Pancreas (tissue), 10 donors: ENCODE measurements at regions not wholly inside any gene's neighbourhood (a gene's known extent, or its start where the extent isn't known, plus 50 kb on each side); places are given as distances from the start of the nearest gene placed in this dataset.
"Not testable (repeated sequence)": the region's sequence is repeated elsewhere in the genome, so short reads cannot be mapped to it uniquely, and the experiment has no call there.

Source experiments
- ATAC-seq, 4 donors: fragments of 200-7000 bp; cut with Tn5 transposase; one replicate each; pipeline versions ENCODE4 v1.8.0 to v1.9.1; 2020; ENCODE audit warnings: mild to moderate bottlenecking in 4 of 4, moderate library complexity in 4 of 4
- DNase-seq, 6 donors: peaks; one replicate each; pipeline ENCODE4 v3.0.0-alpha.2; 2020
- FAIRE-seq: peaks from 2 replicates; lab custom pipeline; 2012; peaks lifted over from hg19 to GRCh38; lab: Jason Lieb, UNC
- H3K27ac ChIP-seq, 4 donors: fragments of 200-600 bp; sonication (generic); 1 replicate in 3 of 4; 2 replicates in 1 of 4; pipeline versions ENCODE4 v1.5.0 to v1.8.0; 2020
- H3K27me3 ChIP-seq, 4 donors: fragments of 200-600 bp; one replicate each; pipeline ENCODE4 v1.8.0; 2021
- H3K36me3 ChIP-seq, 3 donors: fragments of 200-600 bp; sonication (generic) in 1 of 3; one replicate each; pipeline versions ENCODE4 v1.5.0 to v1.8.0; 2020 to 2021
- H3K4me1 ChIP-seq, 3 donors: fragments of 200-600 bp; one replicate each; pipeline ENCODE4 v1.8.0; 2021
- H3K4me3 ChIP-seq, 4 donors: fragments of 200-600 bp; sonication (generic) in 2 of 4; one replicate each; pipeline versions ENCODE4 v1.5.0 to v1.8.0; 2020 to 2021
- H3K9me3 ChIP-seq, 4 donors: fragments of 200-600 bp; one replicate each; pipeline ENCODE4 v1.8.0; 2021
- WGBS, 2 donors: extraction: QIAGEN DNeasy Blood & Tissue Kit; methylation state at CpG; one replicate each; pipeline ENCODE4 v1.1.7; 2013; 5-methylcytosine and 5-hydroxymethylcytosine counted together
- intact Hi-C, 3 donors: fragments of 100-400 bp; cut with DNase I; formaldehyde crosslinking; loops; one replicate each; pipeline versions ENCODE4 v1.11.1 to v1.14.2; 2022
- TF ChIP-seq, protein P1 (sequence below), 4 donors: fragments of 200-600 bp; sonication (generic) in 3 of 4; IDR thresholded peaks; one replicate each; pipeline versions ENCODE4 v1.5.0 to v1.8.0; 2021; ENCODE audit warnings: antibody characterized with exemption in 4 of 4
- donor health status: healthy with polysubstance abuse.
- donor health status: DM: no; HTN: no; CAD: no; lungs with moderate emphysema.
- donor health status: DM: no; HTN: no; CAD: no.
- donor health status: control.
- donor health status: control.
- donor health status: Bipolar disorder and iron deficiency.
- donor health status: DM: yes; HTN: yes; CAD: no.
- donor health status: DM: no; HTN: no; CAD: no.
- donor health status: DM: no; HTN: no; CAD: no.
- donor health status: DM: yes; HTN: yes; CAD: no.

DNA sequence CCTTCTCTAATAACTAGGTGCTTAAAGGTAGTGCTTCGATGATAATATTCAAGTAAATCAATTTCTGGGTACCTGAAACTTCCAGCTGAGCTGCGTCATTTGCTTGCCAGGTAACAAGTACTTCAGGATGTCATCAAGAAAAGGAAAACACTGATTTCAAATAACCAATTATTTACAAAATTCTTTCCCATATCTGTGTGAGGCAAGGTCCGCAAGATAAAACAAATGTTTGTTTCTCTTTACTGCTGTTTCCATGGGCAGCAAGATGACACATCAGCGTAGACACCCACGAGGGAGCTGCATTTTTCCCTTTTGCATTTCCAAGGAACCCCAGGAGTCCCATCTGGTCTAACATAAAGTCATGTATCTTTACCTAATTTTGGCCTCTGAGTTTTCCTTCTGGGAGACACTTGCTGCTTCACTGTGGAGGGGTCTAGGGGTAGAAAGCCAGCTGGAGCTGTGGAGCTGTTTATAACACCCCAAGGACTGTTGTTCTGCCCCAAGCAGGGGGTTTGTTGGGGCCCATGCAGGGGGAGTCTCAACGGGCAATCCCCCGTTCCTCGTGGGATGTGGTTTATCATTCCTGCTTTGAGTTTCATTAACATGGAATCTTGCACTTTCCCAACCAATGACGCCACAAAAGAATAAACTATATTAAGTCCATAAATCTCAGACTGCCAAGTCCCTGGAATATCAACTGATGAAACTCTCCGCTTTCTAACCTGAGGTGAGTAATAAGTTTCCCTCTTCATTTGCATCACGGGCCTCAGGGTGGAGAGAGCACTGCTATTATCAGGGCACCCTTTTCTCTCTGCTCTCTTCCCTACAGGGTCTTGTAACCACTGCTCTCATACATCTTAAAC, 112.8 kb upstream of the PELI2 start:
- Histone ChIP-seq H3K4me1 (no peaks in the 10 kb centered on the region), H3K36me3 (no peaks in the 10 kb centered on the region), H3K9me3 (no peaks in the 10 kb centered on the region), H3K27me3 (no peaks in the 10 kb centered on the region), H3K4me3 (peak overlapping the region in 1 of 4 donors; percentile 10), H3K27ac (peak overlapping the region in 1 of 4 donors; percentile 64)
- TF ChIP-seq, protein P1, sequence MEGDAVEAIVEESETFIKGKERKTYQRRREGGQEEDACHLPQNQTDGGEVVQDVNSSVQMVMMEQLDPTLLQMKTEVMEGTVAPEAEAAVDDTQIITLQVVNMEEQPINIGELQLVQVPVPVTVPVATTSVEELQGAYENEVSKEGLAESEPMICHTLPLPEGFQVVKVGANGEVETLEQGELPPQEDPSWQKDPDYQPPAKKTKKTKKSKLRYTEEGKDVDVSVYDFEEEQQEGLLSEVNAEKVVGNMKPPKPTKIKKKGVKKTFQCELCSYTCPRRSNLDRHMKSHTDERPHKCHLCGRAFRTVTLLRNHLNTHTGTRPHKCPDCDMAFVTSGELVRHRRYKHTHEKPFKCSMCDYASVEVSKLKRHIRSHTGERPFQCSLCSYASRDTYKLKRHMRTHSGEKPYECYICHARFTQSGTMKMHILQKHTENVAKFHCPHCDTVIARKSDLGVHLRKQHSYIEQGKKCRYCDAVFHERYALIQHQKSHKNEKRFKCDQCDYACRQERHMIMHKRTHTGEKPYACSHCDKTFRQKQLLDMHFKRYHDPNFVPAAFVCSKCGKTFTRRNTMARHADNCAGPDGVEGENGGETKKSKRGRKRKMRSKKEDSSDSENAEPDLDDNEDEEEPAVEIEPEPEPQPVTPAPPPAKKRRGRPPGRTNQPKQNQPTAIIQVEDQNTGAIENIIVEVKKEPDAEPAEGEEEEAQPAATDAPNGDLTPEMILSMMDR (IDR thresholded peaks at IDR 0.05), result no peak
- ATAC-seq (peak; percentile 50 to 69 (median 61)), DNase-seq (no peak), FAIRE-seq (no peak)
- intact Hi-C loops, result no loop called here
- WGBS, 2 donors, result 61 to 65% methylated on average over 11 of the region's 11 CpGs

DNA sequence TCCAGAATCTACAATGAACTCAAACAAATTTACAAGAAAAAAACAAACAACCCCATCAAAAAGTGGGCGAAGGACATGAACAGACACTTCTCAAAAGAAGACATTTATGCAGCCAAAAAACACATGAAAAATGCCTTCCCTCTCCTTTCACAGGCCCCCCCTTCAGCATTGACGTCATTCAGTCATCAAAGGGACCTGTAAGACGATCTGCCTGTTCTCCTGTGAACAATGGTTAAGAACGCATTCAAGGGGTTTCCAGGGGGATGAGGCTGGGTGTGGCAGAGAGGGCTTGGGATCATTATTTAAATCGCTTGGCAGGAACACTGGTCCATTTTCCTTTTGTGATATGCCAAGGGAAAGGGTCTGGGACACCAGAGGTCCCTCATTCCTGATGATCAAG, 110.7 kb upstream of the PELI2 start:
- FAIRE-seq, H3K36me3 ChIP-seq, H3K9me3 ChIP-seq, H3K4me3 ChIP-seq, H3K4me1 ChIP-seq, H3K27me3 ChIP-seq, intact Hi-C loops, H3K27ac ChIP-seq, ATAC-seq, DNase-seq: not testable (repeated sequence)
- 88 to 89% methylated on average over 5 of the region's 5 CpGs for WGBS, 2 donors

DNA sequence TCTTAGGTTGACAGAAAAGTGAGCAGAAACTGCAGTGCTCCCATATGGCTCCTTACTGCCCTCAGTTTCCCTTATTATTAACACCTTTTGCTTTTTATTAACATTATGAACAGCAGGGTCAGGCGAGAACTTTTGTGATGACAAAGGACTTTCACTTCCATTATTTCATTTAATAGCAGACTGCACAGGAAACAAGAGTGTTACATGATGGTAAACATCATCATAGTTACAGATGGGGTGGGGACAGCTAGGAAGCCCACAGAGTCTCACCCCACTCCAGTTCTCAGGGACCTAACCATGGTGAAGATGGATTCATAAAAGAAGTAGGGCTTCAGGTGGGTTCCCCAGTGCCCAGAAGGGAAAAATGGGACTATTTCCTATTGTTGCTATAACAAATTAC, 110.1 kb upstream of the PELI2 start:
- Histone ChIP-seq H3K4me1 (no peaks in the 10 kb centered on the region), H3K27me3 (no peaks in the 10 kb centered on the region), H3K27ac (no peak overlapping the region), H3K36me3 (no peaks in the 10 kb centered on the region), H3K4me3 (no peak overlapping the region), H3K9me3 (no peaks in the 10 kb centered on the region)
- no peak for DNase-seq
- TF ChIP-seq, protein P1 (IDR thresholded peaks at IDR 0.05), result no peak
- no peak for ATAC-seq
- no peak for FAIRE-seq
- WGBS, 2 donors, result 67 to 68% methylated on average over 1 of the region's 1 CpG
- intact Hi-C loops, result no loop called here

DNA sequence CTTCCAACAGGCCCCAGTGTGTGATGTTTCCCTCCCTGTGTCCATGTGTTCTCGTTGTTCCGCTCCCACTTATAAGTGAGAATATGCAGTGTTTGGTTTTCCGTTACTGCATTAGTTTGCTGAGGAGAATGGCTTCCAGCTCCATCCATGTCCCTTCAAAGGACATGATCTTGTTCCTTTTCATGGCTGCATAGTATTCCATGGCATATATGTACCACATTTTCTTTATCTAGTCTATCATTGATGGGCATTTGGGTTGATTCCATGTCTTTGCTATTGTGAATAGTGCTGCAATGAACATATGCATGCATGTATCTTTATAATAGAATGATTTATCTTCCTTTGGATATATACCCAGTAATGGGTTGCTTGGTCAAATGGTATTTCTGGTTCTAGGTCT, 109.5 kb upstream of the PELI2 start:
- intact Hi-C loops, H3K27ac ChIP-seq, H3K27me3 ChIP-seq, FAIRE-seq, H3K9me3 ChIP-seq, H3K36me3 ChIP-seq, DNase-seq, H3K4me3 ChIP-seq, H3K4me1 ChIP-seq, ATAC-seq: not testable (repeated sequence)
- WGBS, 2 donors, result 96 to 97% methylated on average over 3 of the region's 3 CpGs

DNA sequence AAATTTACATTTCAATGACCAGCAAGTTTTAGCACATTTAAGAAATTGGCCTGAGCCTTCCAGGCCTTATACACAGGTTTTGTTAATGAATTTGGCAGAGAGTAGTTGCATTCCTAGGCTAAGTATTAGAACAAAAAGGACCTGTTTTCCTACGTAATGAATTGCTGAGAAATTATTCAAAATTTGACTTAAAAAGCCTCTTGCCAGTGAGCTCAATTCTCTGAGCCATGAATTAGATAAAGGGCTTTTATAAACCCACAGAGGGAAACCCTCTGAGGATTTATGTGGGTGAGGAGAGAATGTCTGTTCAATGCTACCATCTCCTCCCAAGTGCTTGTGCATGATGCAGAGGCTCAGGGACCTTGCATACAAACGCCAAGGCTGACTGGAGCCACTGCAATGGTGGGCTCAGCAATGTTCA, 94.5 kb upstream of the PELI2 start:
- H3K27me3 ChIP-seq, result no peaks in the 10 kb centered on the region
- TF ChIP-seq, protein P1 (IDR thresholded peaks at IDR 0.05), result no peak
- no peak for ATAC-seq
- no peak overlapping the region for H3K4me3 ChIP-seq
- WGBS, 2 donors, result 72 to 83% methylated on average over 2 of the region's 2 CpGs
- intact Hi-C loops, result no loop called here
- no peaks in the 10 kb centered on the region for H3K4me1 ChIP-seq
- H3K9me3 ChIP-seq, result no peaks in the 10 kb centered on the region
- H3K27ac ChIP-seq, result no peak overlapping the region
- DNase-seq, result no peak
- FAIRE-seq, result no peak
- H3K36me3 ChIP-seq, result no peaks in the 10 kb centered on the region

DNA sequence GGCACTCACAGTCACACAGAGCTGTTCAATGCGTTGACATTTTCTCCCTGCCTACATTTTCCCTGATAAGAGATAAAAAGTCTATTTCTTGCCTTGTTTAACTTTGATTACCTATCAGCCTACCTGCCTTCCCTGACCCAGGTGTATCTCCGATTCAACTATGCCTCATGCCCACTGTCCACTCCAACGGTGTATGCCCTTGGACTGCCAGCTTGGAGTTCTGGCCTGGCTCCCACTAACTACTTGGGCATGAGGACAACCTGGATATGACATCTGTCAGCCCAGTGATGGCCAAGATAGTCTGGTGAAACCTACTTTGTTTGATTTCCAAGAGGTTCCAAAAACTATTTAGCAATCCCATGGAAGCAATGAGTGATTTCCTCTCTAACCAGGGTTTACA, 93.0 kb upstream of the PELI2 start:
- WGBS, 2 donors, result 29 to 36% methylated on average over 3 of the region's 3 CpGs
- Histone ChIP-seq H3K36me3 (no peaks in the 10 kb centered on the region), H3K4me1 (no peaks in the 10 kb centered on the region), H3K4me3 (no peak overlapping the region), H3K27ac (no peak overlapping the region), H3K9me3 (no peaks in the 10 kb centered on the region), H3K27me3 (no peaks in the 10 kb centered on the region)
- ATAC-seq, result no peak
- FAIRE-seq, result no peak
- intact Hi-C loops, result no loop called here
- no peak for DNase-seq
- TF ChIP-seq, protein P1 (IDR thresholded peaks at IDR 0.05), result no peak
